D721Med (cell line): ENCODE measurements at regions not wholly inside any gene's neighbourhood (a gene's known extent, or its start where the extent isn't known, plus 50 kb on each side); places are given as distances from the start of the nearest gene placed in this dataset.

Experiments used
- DNase-seq: peaks from one replicate; pipeline ENCODE4 v3.0.0; 2011; ENCODE audit warnings: low spot score; ENCODE audit not compliant: insufficient read length
- FAIRE-seq: peaks from 2 replicates; lab custom pipeline; 2011; peaks lifted over from hg19 to GRCh38; lab: Jason Lieb, UNC
- CTCF ChIP-seq: IDR thresholded peaks from 2 replicates; pipeline ENCODE4 v1.5.1; 2012; ENCODE audit warnings: mild to moderate bottlenecking, control low read depth; ENCODE audit not compliant: insufficient read depth; ENCODE audit errors: missing control alignments

- FAIRE-seq (no peak), DNase-seq (no peak)
- TF ChIP-seq CTCF: no peak
Measured at GRCh38 chr20:56759741-56760278, 130.7 kb downstream of the TFAP2C start.

GRCh38 chr20:56760610-56761009, 131.5 kb downstream of the TFAP2C start:
- no peak for FAIRE-seq
- no peak for TF ChIP-seq CTCF
- DNase-seq: no peak

GRCh38 chr20:56761393-56761792, 132.3 kb downstream of the TFAP2C start:
- TF ChIP-seq CTCF: no peak
- FAIRE-seq (no peak), DNase-seq (no peak)

- no peak for FAIRE-seq
- TF ChIP-seq CTCF: no peak
- no peak for DNase-seq
Measured at GRCh38 chr20:56762401-56762800, 133.3 kb downstream of the TFAP2C start.

- FAIRE-seq (no peak), DNase-seq (no peak)
- no peak for TF ChIP-seq CTCF
Measured at GRCh38 chr20:56762829-56763228, 133.7 kb downstream of the TFAP2C start.

- TF ChIP-seq CTCF: no peak
- DNase-seq: no peak
Measured at GRCh38 chr20:56764671-56765070, 135.6 kb downstream of the TFAP2C start.

GRCh38 chr20:56765172-56766073, 136.3 kb downstream of the TFAP2C start:
- FAIRE-seq (no peak), DNase-seq (no peak)
- TF ChIP-seq CTCF: no peak

More at GRCh38 chr20:56764671-56765070, 135.6 kb downstream of the TFAP2C start:
- FAIRE-seq: no peak
